Colonic mucosa (tissue), 4 donors: ENCODE measurements at regions not wholly inside any gene's neighbourhood (a gene's known extent, or its start where the extent isn't known, plus 50 kb on each side); places are given as distances from the start of the nearest gene placed in this dataset.

ENCODE experiments used
- DNase-seq: peaks from one replicate; pipeline ENCODE4 v3.0.0-alpha.2; 2020
- H3K27ac ChIP-seq: fragments of 200-600 bp; one replicate; pipeline ENCODE4 v1.8.0; 2021
- H3K27me3 ChIP-seq: fragments of 200-600 bp; one replicate; pipeline ENCODE4 v1.8.0; 2021
- H3K36me3 ChIP-seq: fragments of 200-600 bp; one replicate; pipeline ENCODE4 v1.8.0; 2021
- H3K4me1 ChIP-seq: fragments of 200-600 bp; one replicate; pipeline ENCODE4 v1.8.0; 2021; ENCODE audit warnings: mild to moderate bottlenecking
- H3K4me3 ChIP-seq: fragments of 200-600 bp; one replicate; pipeline ENCODE4 v1.8.0; 2021
- H3K9ac ChIP-seq, 2 donors: one replicate each; pipeline ENCODE4 v1.7.0; 2013; ENCODE audit warnings: control low read depth in 2 of 2, low read depth in 2 of 2, low read length in 2 of 2
- H3K9me3 ChIP-seq: fragments of 200-600 bp; one replicate; pipeline ENCODE4 v1.8.0; 2021
- intact Hi-C: fragments of 100-400 bp; cut with DNase I; formaldehyde crosslinking; loops from one replicate; pipeline ENCODE4 v1.14.1; 2022
- TF ChIP-seq, protein P1 (sequence below): fragments of 200-600 bp; IDR thresholded peaks from one replicate; pipeline ENCODE4 v1.8.0; 2022; ENCODE audit warnings: antibody characterized with exemption, mild to moderate bottlenecking
- donor health status: healthy.
- donor health status: DM: no; HTN: no; CAD: no.
- donor health status: DM: no; HTN: no; CAD: no.

DNA sequence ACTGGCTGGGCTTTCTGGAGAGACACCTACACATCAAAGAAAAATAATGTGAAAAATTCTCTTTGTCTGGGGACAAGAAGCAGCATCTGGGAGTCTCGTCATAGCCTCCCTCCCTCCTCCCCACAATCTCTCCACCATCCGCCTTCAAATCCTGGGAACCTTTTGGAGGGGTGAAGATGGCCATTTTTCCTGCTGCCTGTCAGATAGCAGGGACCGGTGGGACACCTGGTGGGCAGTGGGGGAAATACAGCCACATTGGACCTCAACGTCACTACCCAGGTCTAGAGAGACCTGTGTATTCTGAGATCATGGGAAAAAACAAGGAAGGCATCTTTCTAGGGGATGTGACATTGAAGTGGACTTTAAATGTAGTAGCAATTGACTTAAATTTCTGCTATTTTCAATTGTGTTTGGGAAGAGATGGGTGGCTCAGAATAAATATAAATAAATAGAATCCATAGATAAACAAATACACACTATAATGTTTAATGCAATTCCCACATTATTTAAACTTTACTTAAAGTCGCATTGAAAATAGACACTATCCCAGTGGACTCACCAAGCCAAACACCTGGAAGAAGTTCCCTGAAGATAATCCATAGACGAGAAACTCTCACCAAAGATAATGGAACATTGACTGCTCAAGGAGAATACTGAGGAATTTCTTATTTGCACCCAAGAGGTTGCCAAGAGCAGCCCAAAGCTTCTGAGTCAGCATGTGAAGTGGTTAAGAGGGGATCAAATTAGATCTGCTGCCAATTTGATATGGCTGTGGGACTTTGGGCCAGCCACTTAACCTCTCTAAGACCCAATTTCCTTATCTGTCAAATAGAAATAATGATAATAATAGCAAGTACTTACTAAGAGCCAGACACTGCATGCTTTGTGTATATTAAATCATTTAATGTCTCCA, 147.6 kb upstream of the CAMK1G start:
- Histone ChIP-seq H3K9ac (no peak overlapping the region), H3K36me3 (no peaks in the 10 kb centered on the region), H3K9me3 (no peaks in the 10 kb centered on the region), H3K27me3 (no peaks in the 10 kb centered on the region), H3K4me1 (no peaks in the 10 kb centered on the region), H3K4me3 (no peak overlapping the region), H3K27ac (no peak overlapping the region)
- DNase-seq = peak; percentile 45
- TF ChIP-seq, protein P1, sequence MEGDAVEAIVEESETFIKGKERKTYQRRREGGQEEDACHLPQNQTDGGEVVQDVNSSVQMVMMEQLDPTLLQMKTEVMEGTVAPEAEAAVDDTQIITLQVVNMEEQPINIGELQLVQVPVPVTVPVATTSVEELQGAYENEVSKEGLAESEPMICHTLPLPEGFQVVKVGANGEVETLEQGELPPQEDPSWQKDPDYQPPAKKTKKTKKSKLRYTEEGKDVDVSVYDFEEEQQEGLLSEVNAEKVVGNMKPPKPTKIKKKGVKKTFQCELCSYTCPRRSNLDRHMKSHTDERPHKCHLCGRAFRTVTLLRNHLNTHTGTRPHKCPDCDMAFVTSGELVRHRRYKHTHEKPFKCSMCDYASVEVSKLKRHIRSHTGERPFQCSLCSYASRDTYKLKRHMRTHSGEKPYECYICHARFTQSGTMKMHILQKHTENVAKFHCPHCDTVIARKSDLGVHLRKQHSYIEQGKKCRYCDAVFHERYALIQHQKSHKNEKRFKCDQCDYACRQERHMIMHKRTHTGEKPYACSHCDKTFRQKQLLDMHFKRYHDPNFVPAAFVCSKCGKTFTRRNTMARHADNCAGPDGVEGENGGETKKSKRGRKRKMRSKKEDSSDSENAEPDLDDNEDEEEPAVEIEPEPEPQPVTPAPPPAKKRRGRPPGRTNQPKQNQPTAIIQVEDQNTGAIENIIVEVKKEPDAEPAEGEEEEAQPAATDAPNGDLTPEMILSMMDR = peak; percentile 53
- intact Hi-C loops = no loop called here

DNA sequence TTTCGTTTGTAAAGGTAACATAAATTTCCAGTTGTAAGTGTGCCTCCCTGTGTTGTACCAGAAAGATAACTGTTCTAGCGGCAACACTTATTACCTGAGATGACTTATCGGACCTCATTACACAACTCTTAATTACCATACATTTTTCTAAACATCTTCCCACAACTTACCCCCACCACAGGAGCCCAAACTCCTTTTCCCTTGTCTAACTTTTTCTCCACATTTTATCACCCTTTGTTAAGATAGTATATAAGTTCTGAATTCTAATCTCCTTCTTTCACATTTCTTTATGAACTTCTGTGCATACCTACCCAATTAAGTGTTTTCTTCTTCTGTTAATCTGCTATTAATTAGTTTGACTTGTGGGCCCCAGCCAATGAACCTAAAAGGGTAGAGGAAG, 143.7 kb upstream of the CAMK1G start:
- no peaks in the 10 kb centered on the region for H3K27me3 ChIP-seq
- TF ChIP-seq, protein P1 = no peak
- H3K27ac ChIP-seq = no peak overlapping the region
- no peaks in the 10 kb centered on the region for H3K4me1 ChIP-seq
- no peak overlapping the region for H3K9ac ChIP-seq
- DNase-seq = no peak
- H3K9me3 ChIP-seq = no peaks in the 10 kb centered on the region
- intact Hi-C loops = no loop called here
- H3K4me3 ChIP-seq = no peak overlapping the region
- H3K36me3 ChIP-seq = no peaks in the 10 kb centered on the region

- intact Hi-C loops = no loop called here
- Histone ChIP-seq H3K9me3 (no peaks in the 10 kb centered on the region), H3K36me3 (no peaks in the 10 kb centered on the region), H3K27me3 (no peaks in the 10 kb centered on the region), H3K9ac (no peak overlapping the region), H3K4me1 (no peaks in the 10 kb centered on the region), H3K27ac (no peak overlapping the region), H3K4me3 (no peak overlapping the region)
- TF ChIP-seq, protein P1 = no peak
- no peak for DNase-seq
These were observed 140.1 kb upstream of the CAMK1G start for GRCh38 chr1:209443361-209443931.

- no peak overlapping the region for H3K27ac ChIP-seq
- H3K4me1 ChIP-seq = no peaks in the 10 kb centered on the region
- no peak overlapping the region for H3K9ac ChIP-seq
- H3K9me3 ChIP-seq = no peaks in the 10 kb centered on the region
- H3K36me3 ChIP-seq = no peaks in the 10 kb centered on the region
- TF ChIP-seq, protein P1 = no peak
- intact Hi-C loops = no loop called here
- DNase-seq = no peak
- H3K27me3 ChIP-seq = no peaks in the 10 kb centered on the region
- no peak overlapping the region for H3K4me3 ChIP-seq
These were observed 139.4 kb upstream of the CAMK1G start for GRCh38 chr1:209443975-209444651.

GRCh38 chr1:209444961-209445360, 138.6 kb upstream of the CAMK1G start:
- TF ChIP-seq, protein P1 = no peak
- intact Hi-C loops = no loop called here
- Histone ChIP-seq H3K27ac (no peak overlapping the region), H3K27me3 (no peaks in the 10 kb centered on the region), H3K4me3 (no peak overlapping the region), H3K4me1 (no peaks in the 10 kb centered on the region), H3K9me3 (no peaks in the 10 kb centered on the region), H3K36me3 (no peaks in the 10 kb centered on the region), H3K9ac (no peak overlapping the region)
- no peak for DNase-seq
